GM19438 (cell line): ENCODE measurements at regions not wholly inside any gene's neighbourhood (a gene's known extent, or its start where the extent isn't known, plus 50 kb on each side); places are given as distances from the start of the nearest gene placed in this dataset.

Experiments
- ATAC-seq: cut with Tn5 transposase; IDR thresholded peaks from one replicate; pipeline ENCODE4 v1.9.1; 2021; ENCODE audit warnings: low read depth; ENCODE audit not compliant: unreplicated experiment

DNA sequence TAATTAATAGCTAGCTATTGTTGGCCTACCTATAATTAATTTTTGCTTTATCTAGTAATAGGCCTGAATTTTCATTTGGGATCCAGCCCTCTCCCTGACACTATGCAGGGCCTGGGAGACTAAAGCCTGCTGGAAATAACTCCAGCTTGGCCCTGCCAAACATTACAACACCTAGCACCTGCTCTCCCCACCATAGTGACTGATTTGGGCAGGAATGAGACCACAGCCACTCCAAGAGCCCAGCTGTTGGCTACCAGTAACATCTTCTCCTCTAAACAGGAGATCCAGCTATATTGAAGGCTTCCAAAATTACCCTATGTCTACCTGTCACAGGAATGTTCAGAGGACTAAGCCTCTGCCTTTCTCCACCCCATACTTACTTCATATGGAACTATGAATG, 225.1 kb downstream of the IDS start:
- no peak for ATAC-seq

DNA sequence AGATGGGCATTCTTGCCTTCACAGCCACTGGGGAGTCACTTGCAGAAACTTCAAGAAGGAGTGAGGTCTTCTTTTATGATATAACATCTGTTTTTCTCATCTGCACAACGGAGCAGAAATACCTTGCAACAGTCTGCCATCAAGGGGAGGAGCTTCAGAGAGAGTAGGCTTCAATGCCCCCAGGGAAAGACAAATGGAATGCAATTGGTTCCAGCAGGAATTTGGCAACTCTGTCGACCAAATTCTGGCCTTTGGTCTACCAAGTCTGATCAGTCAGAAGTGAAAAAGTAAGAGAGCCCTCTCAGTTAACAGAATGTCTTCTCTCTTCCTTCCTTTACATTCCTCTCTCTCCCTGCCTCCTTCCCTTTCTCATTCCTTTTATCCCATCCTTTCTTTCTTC, 229.3 kb downstream of the IDS start:
- ATAC-seq, result no peak

DNA sequence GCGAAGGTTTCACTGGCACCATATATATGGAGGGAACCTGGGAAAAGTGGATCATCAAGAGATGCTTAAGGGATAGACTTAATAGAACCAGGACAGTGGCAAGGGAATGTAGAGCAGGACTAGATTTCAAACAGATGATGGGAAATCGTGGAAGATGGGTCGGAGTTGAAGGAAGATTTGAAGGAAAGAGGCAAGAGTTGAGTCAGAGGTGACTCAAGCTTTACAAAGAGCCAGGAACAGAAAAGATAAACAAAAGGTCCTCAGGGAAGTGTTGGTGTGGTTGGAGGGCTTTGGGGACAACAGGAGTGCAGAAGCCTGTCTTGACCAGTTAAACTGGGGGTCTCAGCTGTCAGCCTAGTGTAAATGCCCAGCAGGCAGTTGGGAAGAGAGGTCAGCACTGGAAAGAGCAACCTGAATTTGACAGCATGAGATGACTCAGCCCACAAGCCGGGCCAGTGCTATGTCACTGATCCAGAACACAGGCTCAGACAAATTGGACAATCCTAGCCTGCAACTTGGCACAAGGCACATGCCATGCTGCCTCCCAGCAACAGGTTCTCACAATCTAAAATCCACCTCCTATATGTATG, 230.5 kb downstream of the IDS start:
- ATAC-seq, result no peak

DNA sequence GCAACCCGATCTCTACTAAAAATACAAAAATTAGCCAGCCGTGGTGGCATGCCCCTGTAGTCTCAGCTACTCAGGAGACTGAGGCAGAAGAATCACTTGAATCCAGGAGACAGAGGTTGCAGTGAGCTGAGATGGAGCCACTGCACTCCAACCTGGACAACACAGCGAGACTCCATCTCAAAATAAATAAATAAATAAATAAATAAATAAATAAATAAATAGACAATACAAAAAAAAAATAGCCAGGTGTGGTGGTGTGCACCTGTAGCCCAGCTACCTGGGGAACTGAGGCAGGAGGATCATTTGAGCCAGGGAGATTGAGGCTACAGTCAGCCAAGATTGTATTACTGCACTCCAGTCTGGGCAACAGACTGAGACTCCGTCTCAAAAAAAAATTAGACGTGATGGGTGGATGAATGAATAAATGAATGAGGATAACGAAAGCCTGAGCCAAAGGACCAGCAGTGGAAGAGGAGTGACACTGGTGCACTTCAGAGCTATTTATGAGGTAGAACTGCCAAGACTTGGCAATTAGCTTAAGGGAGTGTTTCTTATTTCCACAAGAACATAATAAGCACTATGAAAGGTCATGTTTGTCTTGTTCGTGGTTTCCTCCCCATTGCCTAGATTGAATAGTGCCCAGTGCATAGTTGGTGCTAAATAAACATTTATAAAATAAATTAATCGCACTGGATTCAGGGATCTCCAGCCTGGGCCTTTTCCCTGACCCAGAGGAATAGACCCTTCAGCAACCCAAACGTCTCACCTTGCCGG, 232.2 kb downstream of the IDS start:
- ATAC-seq, result no peak

DNA sequence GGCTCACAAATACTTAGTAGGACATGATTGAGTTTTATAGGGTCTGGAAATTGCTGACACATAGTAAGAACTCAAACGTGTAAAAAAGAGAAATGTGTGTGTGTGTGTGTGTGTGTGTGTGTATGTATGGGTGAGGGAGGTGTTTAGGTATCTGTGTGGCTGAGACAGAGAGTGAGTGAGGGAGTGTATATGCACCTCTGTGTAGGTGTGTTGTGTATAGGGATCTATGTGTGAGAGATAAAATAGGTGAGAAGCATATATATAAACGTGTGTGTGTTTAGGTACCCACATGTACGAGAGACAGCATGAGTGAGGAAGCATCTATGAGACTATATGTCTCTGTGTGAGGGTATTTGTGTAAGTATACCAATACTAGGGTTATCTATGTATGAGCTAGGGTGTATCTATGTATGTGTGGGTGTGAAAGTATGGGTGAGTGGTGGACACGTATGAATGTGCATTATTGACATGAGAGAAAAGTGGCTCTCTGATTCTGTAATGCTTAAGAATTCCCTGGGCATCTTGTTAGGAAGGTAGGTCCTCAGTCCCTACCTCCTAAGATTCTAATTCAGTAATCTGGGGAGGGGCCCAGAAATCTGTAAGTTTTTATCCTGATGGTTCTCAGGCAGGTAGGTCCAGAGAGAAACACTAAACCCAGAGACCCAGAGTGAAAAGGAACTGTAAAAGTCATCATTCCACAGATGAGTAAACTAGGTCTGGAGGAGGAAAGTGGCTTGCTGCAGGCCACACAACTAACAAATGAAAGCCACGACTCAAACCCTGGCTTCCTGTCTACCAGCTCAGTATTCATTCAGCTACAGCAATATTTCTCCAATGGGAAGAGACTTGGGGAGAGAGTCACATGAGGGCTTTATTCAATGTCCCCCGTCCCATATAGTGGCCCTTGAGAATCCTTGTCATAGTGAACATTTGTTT, 237.0 kb downstream of the IDS start:
- no peak for ATAC-seq

DNA sequence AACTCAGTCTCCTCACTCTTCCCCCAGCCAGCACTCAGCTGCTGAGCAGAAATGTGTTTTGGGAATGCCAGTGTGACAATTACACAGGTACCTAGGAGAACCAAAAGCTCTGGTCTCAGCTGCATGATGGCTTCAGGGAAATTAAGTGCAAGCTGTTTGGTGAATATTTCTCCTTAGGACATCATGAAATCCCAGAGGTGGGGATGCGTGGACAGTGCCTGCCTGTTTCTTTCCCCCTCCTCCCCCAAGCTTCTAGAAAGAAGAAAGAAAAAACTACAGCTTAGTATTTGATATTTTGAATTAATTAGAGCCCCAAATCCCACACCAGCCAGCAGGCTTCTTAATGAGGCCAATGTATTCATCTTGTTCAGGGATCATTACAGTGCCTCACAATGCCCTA, 243.0 kb downstream of the IDS start:
- no peak for ATAC-seq

DNA sequence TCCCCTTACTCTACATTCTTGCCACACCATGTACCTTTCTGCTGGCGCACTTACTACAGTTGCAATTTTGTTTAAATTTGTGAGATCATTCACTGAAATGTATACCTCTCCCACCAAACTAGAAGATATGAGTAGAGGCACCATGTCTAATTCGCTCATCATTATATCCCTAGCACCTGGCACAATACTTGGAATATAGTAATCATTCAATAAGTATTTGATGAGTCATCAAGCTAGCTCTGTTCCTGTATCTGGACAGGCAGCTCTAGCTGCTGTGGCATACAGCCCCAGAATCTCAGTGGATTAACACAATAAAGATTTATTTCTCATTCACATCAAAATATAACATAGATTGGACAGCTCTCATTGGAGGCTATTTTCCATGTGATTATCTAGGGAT, 245.9 kb downstream of the IDS start:
- no peak for ATAC-seq

DNA sequence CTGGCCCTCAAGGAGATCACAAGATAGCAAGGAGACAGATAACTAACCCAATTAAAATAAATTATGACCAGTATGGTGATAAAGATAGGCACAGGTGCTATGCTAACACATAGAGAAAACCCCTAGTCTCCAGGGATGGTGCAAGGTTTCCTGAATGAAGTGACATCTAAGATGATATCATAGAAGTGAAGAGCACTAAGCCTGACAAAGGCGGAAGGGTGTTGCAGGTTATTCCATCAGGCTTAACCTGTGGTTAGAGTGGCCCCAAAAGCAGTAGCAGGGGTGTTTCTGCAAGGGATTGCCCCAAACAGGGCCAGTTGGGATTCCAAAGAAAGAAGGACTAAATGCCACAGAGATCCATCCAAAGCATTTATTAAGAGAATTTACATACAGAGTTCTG, 249.2 kb downstream of the IDS start:
- no peak for ATAC-seq

DNA sequence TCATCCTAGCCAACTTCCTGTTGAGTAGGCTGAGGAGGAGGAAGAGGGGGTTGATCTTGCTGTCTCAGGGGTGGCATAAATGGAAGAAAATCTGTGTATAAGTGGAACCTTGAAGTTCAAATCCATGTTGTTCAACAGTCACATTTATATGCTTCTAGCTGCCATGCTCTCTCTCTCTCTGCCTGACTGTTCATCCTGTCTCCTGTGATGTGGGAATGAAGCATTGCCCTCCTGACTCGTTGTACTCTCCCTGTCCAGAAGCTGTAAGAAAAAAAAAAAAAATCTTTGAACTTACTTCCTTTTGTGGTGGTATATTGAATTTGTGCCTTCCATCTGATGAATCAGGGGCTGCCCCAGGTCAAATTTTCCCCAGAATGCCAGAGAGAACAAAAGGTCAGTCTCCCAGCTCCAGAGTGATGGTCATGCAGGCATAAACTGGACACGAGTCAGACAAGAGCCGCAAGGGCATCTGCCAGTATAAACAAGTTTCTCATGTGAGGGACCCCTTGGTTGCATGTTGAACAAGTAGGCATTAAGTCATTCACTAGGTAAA, 257.0 kb downstream of the IDS start:
- ATAC-seq, result no peak

DNA sequence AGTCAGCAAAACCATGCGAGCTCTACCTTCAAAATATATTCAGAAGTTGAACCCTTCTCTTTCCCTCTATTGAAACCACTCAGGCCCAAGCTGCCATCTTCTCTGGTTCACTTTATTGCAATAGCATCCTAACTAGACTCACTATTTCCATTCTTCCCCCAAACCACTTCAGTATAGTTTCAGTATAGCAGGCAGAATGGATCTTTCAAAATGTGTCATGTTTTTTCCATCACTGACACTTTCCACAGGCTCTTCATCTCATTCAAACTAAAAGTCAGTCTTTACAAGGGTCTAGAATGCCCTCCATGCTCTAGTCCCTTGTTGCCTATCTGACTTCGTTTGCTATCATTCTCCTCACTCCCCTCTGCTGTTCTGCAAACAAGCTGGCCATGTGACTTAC, 274.4 kb downstream of the IDS start:
- ATAC-seq, result no peak

DNA sequence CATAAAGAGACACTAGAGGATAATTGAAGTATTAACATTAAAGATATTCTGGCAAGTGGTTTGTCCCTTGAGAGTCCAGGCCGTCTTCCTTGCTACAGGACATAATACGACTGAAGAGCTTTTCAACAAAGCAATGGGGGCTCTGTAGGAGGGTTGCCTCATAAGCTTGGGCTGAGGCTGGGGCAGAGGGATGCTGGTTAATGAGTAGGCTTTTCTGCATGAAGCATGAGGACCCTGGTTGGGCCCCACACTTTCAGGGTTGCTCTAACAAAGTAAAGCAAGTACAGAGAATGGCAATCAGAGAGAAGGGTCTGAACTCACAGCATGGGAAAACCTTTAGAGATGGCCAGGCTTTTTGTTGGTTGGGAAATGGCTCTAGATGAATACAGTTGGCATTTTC, 281.3 kb downstream of the IDS start:
- no peak for ATAC-seq

DNA sequence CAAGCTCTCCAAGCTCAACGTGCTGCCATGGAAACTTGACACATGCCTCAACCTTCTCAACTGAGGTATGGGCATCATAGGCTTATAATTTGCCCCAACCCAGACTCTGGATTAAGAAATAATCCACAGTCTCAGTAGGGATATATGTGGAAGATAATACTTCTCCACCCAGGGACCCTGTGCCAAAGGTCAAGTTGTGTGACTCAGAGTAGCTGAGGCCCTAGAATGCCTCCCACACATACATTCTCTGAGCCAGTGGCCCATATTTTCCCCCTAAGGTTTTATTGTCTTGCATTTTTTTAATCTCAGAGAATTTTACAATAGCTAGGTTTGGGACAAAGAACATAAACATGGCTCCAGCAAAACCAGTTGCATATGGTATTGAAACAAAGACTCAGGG, 283.1 kb downstream of the IDS start:
- ATAC-seq, result no peak

DNA sequence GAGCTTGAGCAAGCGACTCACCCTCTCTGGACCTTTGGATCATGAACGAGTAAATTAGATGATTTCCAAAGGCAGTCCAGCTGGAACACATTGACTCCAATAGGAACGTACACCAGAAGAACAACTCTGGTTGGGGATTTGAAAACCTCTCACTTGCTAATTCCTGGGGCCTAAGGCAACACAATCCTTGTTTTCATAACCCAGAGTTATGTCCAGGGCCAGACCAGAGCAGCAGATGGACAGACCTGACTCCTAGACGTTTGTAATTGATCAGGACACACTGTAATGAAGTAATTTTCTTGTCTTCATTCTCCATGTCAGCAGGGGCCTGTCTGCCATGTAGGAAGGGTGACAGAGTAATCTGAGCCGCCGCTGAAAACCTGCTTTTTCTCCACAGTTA, 283.9 kb downstream of the IDS start:
- ATAC-seq, result no peak

DNA sequence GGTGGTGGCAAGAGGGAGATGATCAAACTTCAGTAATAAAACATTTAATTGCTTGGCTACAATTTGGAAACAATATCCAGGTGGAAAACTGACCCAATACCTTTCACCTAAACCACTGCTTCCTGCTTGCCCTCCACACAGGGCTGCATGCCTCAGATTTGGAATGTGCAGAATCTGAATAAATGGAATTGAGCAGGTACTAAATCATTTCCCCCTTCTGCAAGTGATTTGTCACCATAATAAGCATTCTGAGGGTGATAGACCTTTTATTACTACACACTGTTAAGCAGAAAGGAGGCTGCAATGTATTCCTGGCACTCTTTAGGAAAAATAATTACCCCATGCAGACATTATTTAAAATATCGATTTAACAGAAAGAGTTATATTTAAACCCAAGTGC, 291.8 kb downstream of the IDS start:
- ATAC-seq, result no peak

DNA sequence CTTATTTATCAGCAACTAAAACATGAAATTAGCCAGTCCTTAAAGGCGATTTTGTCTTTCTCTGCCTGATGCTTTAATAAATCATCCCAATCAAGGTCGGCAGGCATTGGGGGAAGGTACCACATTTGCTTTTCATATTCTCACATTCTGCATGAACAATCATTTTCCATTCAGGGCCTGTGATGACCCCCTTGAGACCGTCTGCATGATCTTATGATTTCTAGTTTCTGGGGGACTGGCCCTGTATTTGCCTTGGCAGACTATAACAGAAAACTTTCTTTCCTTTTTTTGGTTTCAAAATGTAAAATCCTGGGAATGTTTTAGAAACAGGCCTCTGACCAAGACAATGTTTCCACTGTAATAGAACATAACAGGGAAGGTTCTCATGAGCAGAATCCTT, 296.8 kb downstream of the IDS start:
- ATAC-seq, result no peak

DNA sequence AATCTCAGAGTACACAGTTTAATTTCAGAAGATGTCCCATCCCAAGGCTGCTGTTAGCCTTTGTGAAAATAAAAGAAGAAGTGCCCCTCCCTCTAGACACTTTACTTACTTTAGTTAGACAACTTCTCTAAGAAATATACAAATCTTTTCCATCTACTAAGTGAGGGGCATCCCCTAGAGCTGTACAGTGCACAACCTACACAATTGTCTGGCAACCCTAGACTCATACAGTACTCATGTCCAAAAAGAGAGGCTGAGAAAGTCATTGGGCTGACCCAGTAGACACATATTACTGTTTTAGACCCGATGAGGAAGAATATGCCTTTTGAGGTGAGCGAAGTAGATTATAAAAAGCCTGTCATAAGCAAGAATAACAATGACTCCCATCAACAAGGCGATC, 297.6 kb downstream of the IDS start:
- ATAC-seq, result no peak

DNA sequence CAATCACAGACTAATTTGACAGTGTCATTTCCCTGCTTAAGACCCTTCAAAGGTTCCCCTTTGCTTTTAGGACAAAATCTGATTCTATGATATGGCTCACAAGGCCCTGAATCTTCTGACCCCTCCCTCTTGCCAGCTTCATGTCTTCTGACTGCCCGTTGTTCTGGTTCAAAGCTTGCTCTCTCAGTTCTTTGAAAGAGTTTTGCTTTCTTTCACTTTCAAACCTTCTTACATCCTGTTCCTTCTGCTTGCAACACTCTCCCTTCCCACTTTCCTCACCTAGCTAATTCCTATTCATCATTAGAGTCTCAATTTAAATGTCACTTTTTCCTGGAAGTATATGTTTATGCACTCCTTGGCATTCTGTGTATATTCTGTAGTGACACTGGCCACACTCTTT, 299.2 kb downstream of the IDS start:
- ATAC-seq, result peak; percentile 69

DNA sequence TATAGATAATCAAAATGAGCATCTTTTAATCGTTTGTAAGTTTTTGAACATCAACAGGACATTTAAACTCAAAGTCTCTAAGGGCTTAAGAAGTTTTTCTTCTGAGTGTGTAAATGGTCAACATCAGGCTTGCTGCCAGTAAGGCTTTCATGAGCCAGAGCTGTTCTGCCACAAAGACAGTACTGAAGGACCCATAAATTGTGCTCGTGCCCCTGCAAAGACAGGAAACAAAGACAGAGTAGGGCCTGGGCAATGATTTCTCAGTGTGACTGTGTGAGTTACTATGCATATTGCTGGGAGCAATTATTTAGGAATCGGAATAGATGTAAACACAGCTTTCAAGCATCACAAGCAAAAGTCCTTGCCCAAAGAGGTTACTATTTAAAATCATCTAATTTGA, 300.0 kb downstream of the IDS start:
- ATAC-seq, result no peak

DNA sequence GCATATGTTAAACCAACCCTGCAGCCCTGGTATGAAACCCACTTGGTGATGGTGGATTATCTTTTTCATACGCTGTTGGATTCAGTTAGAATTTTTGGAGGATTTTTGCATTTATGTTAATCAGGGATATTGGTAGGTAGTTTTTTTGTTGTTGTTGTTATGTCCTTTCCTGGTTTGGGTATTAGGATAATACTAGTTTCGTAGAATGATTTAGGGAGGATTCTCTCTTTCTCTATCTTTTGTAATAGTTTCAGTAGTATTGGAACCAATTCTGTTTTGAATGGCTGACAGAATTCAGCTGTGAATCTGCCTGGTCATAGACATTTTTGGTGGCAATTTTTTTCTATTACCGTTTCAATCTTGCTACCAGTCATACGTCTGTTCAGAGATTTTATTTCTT, 305.4 kb downstream of the IDS start:
- no peak for ATAC-seq

DNA sequence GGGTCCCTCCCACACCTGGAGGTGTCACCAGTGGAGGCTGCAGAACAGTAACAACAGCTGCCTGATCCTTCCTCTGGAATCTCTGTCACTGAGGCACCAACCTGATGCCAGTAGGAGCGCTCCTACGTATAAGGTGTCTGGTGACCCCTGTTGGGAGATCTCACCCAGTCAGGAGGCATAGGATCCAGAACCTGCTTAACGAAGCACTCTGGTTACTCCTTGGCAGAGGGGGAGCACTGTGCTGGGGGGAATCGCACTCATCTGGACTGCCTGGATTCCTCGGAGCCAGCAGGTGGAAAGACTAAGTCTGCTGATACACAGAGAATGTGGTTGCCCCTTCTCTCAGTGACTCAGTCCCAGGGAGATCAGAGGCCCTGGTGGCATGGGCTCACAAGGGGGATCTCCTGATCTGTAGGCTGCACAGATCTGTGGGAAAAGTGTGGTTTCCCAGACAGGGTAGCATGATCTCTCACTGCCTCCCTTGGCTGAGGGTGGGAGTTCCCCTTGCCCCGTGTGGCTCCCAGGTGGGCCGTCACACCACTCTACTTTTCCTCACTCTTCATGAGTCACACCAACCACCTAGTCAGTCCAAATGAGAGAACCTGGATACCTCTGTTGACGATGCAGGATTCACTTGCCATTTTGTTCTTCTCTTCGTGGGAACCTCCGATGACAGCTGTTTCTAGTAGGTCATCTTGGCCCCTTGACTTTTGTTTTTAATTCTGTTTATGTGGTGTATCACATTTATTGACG, 305.9 kb downstream of the IDS start:
- no peak for ATAC-seq

DNA sequence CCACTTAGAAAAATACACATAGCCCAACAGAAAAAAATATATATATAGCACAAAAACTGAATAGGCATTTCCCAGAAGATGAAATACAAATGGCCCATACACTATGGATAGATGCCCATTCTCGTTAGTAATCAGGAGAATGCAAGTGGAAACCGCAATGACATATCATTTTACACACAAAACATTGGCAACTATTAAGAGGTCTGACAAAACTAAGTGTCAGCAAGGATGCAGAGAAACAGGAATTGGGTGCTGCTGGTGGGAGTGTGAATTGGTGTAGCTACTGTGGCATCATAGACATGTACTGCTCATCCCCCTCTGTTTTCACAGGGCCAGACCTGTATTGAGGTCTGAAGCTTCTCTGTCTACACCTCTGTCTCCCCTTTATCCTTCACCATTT, 320.0 kb downstream of the IDS start:
- ATAC-seq, result no peak
